NCI-H146 treated with DMSO at 0.1 percent for 48 hours (cell line): ENCODE measurements at regions not wholly inside any gene's neighbourhood (a gene's known extent, or its start where the extent isn't known, plus 50 kb on each side); places are given as distances from the start of the nearest gene placed in this dataset.
"Not testable (repeated sequence)": the region's sequence is repeated elsewhere in the genome, so short reads cannot be mapped to it uniquely, and the experiment has no call there.

Experiments
- DNase-seq: peaks from one replicate; lab custom pipeline; 2025; ENCODE audit not compliant: unreplicated experiment; lab: John Stamatoyannopoulos, UW

- DNase-seq: no peak
Observed at GRCh38 chr3:27661797-27662196, 60.3 kb downstream of the EOMES start.

- DNase-seq: peak; percentile 29
Observed at GRCh38 chr3:27659279-27660021, 62.7 kb downstream of the EOMES start.

DNA sequence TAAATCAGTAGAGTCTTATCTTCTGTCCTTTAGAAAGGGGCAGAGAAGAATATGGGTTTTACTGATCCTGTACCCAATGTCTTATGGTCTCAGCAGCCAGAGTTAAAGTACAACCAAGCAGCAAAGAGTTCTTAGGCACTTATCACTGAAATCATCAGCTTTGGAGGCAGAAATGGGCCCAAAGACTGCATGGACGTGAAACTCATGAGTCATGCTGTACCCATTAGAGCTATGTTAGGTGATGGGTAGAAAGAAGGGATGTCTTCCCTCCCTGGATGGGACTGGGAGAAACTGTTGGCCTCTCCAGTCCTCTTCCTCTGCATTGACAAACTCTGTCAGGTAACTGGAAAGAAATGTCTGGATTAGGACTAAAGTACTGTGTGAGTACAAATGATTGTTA, 63.4 kb downstream of the EOMES start:
- DNase-seq: no peak

DNA sequence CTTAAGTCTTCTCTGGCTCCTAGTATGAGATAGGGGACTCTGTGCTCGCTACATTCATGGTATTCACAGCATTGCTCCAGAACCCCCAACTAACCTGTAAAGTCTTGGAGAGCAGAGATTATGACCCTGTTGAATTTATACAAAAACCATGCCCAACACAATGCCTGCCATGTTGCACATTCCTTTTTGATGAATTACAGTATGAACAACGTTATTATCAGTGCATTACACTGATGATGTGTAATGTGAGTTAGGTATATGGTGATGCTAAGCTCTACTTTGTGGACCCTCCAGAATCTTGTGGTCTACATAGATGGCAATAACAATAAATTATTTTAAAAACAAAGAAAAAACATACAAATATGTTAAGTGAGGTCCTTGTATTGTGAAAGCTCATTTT, 64.3 kb downstream of the EOMES start:
- DNase-seq: no peak

- DNase-seq: no peak
Observed at GRCh38 chr3:27657404-27657803, 64.7 kb downstream of the EOMES start.

DNA sequence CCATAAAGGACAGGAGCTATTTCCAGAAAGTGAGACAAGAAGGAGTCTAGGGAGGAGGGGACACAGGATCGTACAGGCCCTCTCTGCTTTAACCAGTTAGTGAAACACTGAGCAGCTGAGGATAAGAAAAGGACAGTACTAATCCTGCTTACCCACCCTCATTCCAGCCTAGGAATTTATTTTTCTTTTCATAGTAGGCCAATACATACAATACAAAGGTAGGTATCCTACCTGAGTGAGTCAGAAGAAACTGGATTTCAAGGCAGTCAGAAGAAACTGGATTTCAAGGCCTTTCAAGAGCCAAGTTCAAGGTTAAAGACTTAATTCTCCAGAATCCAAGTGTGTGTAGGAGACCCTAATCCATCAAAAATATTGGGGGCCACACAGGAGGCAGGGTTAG, 65.3 kb downstream of the EOMES start:
- DNase-seq: no peak

GRCh38 chr3:27655547-27655946, 66.6 kb downstream of the EOMES start:
- no peak for DNase-seq

DNA sequence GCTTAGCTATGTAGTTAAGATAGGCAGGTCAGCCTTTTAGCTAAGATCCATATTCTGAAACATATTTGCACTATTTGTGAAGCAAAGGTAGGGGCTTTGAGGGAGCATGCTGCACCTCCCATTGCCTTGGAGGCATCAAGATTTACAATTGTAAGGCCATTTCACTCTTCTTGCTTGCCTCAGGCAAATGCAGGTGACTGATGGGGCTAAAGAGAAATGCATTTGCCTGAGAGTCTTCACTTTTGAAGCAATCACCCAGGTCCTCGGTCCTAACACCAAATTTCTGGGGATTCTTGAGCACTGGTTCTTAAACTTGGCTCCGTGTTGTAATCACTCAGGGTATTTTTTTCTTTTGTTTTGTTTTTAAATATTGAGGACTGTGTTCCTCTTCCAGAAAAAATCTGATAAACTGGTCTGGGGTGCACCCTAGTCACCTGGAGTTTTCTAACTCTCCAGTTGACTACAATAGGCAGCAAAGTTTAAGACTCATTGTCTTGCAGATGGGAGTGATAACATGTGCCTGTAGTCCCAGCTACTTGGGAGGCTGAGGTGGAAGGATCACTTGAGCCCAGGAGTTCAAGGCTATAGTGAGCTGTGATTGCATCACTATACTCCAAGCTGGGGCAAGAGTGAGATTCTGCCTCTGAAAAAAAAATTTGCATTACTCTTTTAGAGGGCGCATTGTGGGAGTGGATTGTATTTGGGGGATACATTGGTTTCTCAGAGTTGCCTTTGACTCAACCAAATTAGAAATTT, 68.1 kb downstream of the EOMES start:
- DNase-seq: no peak

DNA sequence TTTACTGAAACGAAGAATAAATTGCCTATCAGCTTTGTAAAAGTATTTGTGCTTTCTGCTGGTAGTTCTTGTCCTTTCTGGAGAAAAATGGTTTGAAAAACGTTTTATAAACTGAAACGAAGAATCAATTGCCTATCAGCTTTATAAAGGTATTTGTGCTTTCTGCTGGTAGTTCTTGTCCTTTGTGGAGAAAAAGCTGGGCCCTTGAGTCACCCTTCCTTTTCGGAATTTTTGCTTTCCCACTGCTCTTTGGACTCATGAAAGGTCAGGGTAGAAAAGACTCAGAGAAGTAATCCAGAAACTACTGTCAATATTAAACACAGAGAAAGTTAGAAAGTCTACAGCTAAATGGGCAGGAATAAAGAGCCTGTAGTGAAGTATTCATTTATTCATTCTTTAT, 72.8 kb downstream of the EOMES start:
- DNase-seq: no peak

GRCh38 chr3:27646896-27647295, 75.2 kb downstream of the EOMES start:
- DNase-seq: no peak

DNA sequence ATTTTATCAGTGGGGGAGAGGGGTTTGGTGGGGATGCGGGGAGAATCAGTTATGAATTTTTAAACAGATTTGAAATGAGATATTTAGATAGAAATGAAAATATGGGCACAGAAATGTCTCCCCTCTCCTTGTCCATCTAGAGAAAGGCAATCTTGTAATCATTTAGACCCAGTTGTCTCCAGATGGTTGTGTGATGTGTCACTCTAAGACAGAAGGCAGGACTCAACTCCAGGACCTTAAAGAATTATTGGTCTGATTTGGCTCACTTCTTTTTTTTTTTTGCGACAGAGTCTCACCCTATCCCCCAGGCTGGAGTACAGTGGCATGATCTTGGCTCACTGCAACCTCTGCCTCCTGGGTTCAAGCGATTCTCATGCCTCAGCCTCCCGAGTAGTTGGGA, 77.2 kb downstream of the EOMES start:
- DNase-seq: no peak

- no peak for DNase-seq
Observed at GRCh38 chr3:27643355-27643754, 78.8 kb downstream of the EOMES start.

GRCh38 chr3:27642796-27643195, 79.3 kb downstream of the EOMES start:
- DNase-seq: no peak

DNA sequence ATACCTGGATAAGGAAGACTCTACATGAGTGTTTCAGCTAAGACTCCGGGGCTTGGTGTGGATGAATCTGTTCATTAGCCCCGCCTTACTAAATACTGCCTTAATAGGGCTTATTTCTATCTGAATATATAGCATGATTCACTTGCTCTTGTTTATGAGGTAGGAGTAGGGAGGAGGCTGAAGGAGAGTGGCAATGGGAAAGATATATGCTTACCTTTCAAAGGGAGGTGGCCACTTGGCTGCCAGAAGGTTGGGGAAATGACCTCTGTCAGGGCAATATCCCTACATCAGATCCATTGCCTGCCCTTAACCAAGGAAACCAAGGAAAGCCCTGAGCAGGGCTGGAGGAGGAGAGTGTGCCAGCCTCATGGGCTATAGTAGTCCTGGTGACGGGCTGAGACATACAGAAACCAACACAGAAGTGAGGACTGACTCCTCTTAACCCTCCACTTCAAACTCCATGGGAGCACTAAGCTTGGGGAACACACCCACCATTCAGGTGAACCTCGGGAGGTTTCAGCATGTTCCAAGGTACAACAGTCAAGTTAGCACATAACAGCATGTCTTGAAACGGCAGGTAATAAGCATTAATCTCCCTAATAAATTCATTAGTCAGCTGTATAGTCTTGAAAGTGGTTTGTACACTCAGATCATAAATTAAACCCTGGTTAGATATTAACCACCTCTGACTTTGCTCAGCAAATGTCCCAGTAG, 80.1 kb downstream of the EOMES start:
- no peak for DNase-seq

DNA sequence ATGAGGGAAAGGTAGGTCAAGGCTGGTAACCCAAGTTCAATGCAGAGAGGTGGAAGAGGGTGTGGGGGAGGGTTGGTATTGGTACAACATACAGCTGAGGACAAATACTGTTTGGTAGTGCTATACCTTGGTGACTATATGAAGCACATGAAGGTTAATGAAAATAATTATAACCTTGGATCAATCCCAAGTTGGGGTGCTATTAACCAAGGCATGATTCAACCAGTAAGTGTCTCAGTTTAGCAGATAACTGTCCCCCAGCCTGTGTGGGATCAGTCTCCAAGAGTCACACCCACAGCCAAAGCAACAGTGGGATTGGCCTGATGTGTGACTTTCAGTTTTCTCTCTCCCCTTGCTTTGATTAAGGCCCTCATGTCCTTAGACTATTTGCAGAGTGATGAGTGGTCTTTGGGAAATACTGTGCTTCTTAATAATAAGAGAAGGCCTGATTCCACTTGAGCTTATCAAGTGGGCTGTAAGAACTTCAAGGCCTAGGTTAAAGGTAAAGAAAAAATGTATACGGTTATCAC, 80.8 kb downstream of the EOMES start:
- no peak for DNase-seq

DNA sequence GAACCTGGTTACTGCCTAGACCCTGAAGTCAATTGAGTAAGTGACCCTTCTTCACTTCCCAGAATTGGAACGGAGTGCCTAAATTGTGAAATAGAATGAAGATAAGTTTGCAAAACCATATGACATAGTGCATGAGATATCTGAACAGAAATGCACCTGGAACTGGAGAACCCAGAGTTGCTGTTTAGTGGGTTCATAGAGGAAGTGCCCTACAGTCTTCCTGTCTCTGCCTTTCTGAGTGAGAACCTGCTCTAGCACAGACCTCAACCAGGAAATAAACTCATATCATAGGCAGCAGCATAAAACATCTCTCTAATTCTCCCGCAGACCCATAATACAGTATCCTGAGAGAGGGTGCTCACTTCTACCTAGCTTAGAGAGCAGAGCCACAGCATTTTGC, 82.9 kb downstream of the EOMES start:
- no peak for DNase-seq

- DNase-seq: no peak
Observed at GRCh38 chr3:27638594-27638993, 83.5 kb downstream of the EOMES start.

- no peak for DNase-seq
Observed at GRCh38 chr3:27637346-27637995, 84.7 kb downstream of the EOMES start.

GRCh38 chr3:27635006-27635405, 87.1 kb downstream of the EOMES start:
- DNase-seq: not testable (repeated sequence)

- peak; percentile 50 for DNase-seq
Observed at GRCh38 chr3:27633224-27633545, 88.9 kb downstream of the EOMES start.

- peak; percentile 50 for DNase-seq
Observed at GRCh38 chr3:27632431-27633223, 89.5 kb downstream of the EOMES start.
